ENCODE measurements at regions not wholly inside any gene's neighbourhood (a gene's known extent, or its start where the extent isn't known, plus 50 kb on each side); places are given as distances from the start of the nearest gene placed in this dataset.

GRCh38 chr10:117662751-117663540, 120.4 kb downstream of the EMX2 start:
- Histone ChIP-seq H3K27ac (no peak overlapping the region), H3K4me3 (no peak overlapping the region)
- no peak for TF ChIP-seq CTCF (IDR thresholded peaks at IDR 0.05)
- no peak for DNase-seq (ENCODE audit: low spot score)

GRCh38 chr10:117663750-117664149, 121.2 kb downstream of the EMX2 start:
- TF ChIP-seq CTCF (IDR thresholded peaks at IDR 0.05) = no peak
- Histone ChIP-seq H3K27ac (no peak overlapping the region), H3K4me3 (no peak overlapping the region)
- no peak for DNase-seq (ENCODE audit: low spot score)

- no peak for DNase-seq (ENCODE audit: low spot score)
- TF ChIP-seq CTCF (IDR thresholded peaks at IDR 0.05) = no peak
These were observed 121.7 kb downstream of the EMX2 start for GRCh38 chr10:117664288-117664687.

GRCh38 chr10:117666166-117666565, 123.6 kb downstream of the EMX2 start:
- Histone ChIP-seq H3K27ac (no peak overlapping the region), H3K4me3 (no peak overlapping the region)
- DNase-seq (ENCODE audit: low spot score) = peak; percentile 17
- no peak for TF ChIP-seq CTCF (IDR thresholded peaks at IDR 0.05)

More at GRCh38 chr10:117664288-117664687, 121.7 kb downstream of the EMX2 start:
- Histone ChIP-seq H3K4me3 (no peak overlapping the region), H3K27ac (no peak overlapping the region)

- Histone ChIP-seq H3K27ac (no peak overlapping the region), H3K4me3 (no peak overlapping the region)
- DNase-seq (ENCODE audit: low spot score) = peak; percentile 40
- no peak for TF ChIP-seq CTCF (IDR thresholded peaks at IDR 0.05)
These were observed 124.4 kb downstream of the EMX2 start for GRCh38 chr10:117666965-117667364.

- H3K27ac ChIP-seq = no peak overlapping the region
These were observed 125.3 kb downstream of the EMX2 start for GRCh38 chr10:117667831-117668230.

More at GRCh38 chr10:117667831-117668230, 125.3 kb downstream of the EMX2 start:
- no peak for TF ChIP-seq CTCF (IDR thresholded peaks at IDR 0.05)
- no peak overlapping the region for H3K4me3 ChIP-seq
- peak; percentile 64 for DNase-seq (ENCODE audit: low spot score)

All from coronary artery (tissue), 2 donors.